Kidney capillary endothelial cell (primary cell): ENCODE measurements at regions not wholly inside any gene's neighbourhood (a gene's known extent, or its start where the extent isn't known, plus 50 kb on each side); places are given as distances from the start of the nearest gene placed in this dataset.
A peak's percentile ranks its signal among the peaks of the same experiment; 100 is the strongest.

ENCODE experiments used
- DNase-seq: peaks from one replicate; pipeline ENCODE4 v3.0.0-alpha.2; 2018; ENCODE audit warnings: low spot score

DNA sequence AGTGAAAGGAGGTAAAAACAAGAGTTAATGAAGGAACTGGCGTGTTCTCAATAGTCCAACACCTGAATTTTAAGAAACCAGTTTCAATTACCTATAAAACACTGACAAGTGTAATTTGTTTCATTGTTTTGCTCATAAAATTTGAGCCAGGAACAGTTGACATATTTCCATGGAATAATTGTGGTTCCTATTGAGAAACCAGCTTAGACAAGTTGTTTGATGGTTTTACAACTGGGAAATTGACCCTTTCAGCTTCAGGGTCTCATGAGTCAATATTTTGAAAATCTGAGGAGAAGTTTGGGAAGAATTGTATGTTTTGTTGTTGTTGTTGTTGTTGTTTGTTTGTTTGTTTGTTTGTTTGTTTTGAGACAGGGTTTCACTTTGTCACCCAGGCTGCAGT, 69.1 kb upstream of the GADD45A start:
- no peak for DNase-seq

- no peak for DNase-seq
Measured at GRCh38 chr1:67616394-67616985, 68.5 kb upstream of the GADD45A start.

GRCh38 chr1:67618285-67619018, 66.5 kb upstream of the GADD45A start:
- peak; percentile 71 for DNase-seq

GRCh38 chr1:67619080-67619479, 65.9 kb upstream of the GADD45A start:
- DNase-seq, result no peak

DNA sequence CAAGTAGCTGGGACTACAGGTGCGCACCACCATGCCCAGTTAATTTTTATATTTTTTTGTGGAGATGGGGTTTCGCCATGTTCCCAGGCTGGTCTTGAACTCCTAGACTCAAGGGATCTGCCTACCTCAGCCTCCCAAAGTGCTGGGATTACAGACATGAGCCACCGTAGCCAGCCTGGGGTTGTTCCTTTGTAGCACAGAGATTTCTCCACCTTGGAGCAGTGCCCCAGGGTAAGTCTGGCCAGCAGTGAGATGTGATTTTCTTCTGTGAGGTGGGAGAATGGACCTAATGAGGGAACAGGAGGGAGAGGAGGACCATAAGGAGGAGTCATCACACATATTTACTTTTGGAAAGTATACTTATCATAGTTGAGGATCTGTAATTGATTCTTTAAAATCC, 61.1 kb upstream of the GADD45A start:
- no peak for DNase-seq

DNA sequence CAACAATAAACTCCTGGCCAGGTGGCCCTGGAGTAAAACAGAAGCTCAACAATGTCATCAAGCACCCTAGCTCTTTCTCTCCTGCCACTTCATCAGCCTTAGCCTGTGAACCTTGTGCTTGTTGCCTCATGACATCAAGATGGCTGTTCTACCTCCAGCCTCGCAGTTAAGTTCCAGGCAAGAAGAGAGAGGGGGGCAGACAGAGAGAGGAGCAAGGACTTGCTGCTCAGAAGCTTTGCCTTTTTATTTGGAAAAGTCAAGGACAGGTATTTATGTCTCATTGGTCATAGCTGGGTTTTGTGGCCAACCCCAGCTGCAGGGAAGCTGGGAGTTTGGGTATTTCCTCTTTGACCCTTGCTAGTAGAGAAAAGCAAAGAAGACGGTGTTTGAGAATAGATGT, 60.3 kb upstream of the GADD45A start:
- DNase-seq, result no peak

DNA sequence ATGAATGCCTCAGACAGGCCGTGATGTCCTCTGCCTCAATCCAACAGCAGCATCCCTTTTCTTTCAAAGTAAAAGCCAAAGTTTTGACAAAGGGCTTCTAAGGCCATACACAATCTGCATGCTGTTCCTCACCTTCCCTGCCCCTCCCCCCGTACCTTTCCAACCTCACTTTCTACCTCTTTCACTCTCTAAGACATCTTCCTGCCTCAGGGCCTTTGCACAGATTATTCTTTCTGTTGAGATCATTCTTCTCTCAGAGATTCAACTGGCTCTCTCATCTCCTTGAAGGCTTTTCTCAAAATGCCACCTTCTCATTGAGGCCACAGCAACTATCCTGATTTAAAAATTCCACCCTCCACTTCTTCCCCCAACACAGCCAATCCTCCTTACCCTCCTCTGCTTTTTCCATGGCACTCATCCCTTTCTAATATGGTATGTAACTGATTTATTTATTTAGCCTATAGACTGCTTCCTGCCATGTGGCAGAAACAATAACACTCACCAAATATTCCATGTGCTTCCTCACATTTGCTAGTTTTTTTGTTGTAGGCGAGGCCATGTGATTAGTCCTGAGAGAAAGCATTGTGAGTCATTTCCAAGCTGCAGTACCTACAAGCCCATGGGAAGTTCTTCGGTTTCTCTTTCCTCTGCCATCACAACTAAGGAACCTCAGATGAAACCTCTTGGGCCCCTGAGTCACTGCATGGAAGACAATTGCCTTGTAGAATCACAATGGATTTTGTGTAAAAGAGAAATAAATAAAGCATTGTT, 58.7 kb upstream of the GADD45A start:
- DNase-seq, result peak; percentile 97

DNA sequence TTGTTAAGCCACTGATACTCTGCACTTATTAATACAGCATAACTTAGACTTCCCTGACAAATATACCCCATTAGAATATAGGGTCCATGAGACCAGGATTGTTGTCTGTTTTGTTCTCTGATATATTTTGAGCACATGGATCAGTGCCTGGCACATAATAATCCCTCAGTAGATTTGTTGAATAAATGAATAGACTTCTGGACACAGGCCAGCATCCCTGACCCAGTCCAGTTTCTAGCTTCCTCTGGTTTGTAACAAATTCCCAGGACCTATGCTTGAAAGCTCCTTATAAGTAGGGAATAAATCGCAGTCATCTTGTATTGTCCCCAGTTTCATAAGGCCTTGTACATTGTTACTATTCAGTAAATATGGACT, 58.2 kb upstream of the GADD45A start:
- DNase-seq, result no peak

GRCh38 chr1:67627336-67627735, 57.7 kb upstream of the GADD45A start:
- no peak for DNase-seq

DNA sequence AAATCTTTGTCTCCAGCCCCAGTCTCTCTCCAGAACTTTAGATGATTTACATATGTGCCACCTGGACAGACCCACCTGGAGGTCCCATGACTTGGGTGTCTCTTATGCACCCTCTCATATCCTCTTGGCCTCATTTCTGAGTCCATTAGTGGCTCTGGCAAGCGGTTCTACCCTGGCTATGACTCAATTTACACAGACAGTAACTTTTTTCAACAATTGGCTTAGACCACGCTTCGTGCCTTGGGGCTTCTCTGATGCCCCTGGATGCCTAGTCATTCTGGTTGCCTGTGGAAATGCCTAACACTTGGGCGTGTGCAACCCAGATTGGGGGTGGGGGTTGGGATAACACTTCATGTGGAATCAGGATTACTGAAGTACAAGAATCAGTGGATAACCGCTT, 57.1 kb upstream of the GADD45A start:
- no peak for DNase-seq

- no peak for DNase-seq
Measured at GRCh38 chr1:67629370-67630075, 55.5 kb upstream of the GADD45A start.

GRCh38 chr1:67630438-67631045, 54.5 kb upstream of the GADD45A start:
- DNase-seq, result no peak

GRCh38 chr1:67632356-67632755, 52.6 kb upstream of the GADD45A start:
- no peak for DNase-seq

GRCh38 chr1:67632811-67633655, 52.0 kb upstream of the GADD45A start:
- DNase-seq, result no peak

GRCh38 chr1:67634396-67634935, 50.5 kb upstream of the GADD45A start:
- DNase-seq, result no peak

- DNase-seq, result no peak
Measured at GRCh38 chr1:67635055-67635809, 49.8 kb upstream of the GADD45A start.
